Superior temporal gyrus (tissue), 1 donor: ENCODE measurements at regions not wholly inside any gene's neighbourhood (a gene's known extent, or its start where the extent isn't known, plus 50 kb on each side); places are given as distances from the start of the nearest gene placed in this dataset.

Experiments
- DNase-seq: peaks from one replicate; pipeline ENCODE4 v3.0.0-alpha.2; 2016; ENCODE audit errors: extremely low spot score

DNA sequence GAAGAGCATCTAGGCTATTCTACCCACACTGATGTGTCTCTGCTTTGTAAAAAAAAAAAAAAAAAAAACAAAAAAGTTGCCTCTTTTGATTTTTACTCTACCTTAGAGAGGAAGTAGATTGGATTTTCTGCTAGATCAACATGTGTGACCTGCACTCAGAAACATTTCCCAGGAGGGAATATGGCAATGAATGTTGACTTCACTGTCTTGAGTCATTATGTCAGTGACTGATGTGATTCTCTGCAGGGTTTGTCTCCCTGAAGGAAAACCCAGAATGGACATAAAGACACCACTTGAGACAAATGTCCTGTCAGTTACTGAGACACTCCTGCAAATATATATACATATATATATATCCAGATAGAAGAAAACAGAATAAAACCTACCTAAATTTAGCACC is 370.3 kb downstream of the BMPER start:
- no peak for DNase-seq

DNA sequence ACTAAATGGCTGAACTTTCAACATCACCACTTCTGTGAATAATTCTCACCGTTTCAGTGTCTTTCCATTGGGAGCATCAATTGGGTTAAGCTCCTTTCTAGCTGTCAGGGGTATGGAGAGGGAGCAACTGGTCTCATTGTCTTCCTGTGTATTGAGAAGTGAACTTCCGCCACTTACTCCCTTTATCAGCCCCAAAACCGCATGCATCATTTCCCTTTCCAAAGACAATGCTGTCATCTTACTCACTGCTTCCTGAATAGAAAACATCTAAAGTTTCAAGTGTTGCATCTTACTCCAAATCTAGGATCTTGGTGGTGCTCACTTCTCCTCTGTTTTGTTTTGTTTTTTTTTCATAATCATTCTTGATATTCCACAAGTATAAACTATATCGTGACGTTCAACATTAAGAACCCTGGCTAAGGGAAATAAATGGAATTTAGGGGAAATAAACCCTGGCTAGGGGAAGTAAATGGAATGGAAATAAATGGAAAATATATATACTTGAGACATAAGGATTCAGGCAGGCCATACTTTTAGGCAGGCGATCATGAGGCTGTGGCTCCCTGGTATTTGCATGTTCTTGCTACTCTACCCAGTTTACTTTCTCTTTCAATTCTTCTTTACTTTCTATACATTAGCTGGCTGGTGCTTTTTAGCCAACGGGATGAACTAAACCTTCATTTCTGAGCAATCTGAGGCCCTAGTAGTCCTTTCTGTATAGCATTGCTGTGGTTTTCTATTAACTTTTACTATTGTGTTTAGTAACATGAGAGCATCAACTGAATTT is 371.9 kb downstream of the BMPER start:
- DNase-seq = no peak

DNA sequence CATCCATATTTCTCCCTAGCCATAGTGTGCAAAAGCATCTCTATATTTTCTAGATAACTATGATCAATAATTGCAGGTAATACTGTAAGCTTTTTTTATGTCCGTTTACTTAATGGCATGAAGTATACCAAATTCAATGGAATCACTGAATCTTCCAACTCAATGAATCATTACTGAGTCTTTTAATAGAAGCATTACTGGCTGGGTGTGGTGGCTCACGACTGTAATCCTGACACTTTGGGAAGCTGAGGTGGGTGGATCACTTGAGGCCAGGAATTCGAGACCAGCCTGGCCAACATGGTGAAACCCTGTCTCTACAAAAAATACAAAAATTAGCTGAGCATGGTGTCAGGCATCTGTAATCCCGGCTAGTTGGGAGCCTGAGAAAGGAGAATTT is 372.5 kb downstream of the BMPER start:
- DNase-seq = no peak

DNA sequence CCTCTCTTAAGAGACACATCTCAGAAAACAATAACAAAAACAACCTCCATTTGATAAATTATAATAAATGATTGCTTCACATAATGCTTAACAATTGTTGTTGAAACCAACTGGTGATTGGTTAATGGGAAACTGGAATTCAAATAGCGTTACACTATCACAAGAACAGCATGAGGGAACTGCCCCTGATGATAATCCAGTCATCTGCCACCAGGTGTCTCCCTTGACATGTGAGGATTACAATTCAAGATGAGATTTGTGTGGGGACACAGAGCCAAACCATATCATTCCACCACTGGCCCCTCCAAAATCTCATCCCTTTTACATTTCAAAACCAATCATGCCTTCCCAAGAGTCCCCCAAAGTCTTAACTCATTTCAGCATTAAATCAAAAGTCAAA is 375.9 kb downstream of the BMPER start:
- no peak for DNase-seq

DNA sequence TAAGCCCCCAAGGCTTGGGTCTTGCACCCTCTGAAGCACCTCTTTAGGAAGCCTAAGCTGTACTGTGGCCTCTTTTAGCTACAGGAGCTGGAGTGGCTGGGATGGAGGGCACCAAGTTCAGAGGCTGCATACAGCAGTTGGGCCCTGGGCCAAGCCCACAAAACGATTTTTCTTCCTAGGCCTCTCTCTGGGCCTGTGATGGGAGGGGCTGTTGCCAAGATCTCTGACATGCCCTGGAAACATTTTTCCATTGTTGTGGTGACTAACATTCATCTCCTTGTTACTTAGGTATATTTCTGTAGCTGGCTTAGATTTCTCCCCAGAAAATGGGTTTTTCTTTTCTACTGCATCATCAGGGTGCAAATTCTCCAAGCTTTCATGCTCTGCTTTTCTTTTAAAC is 375.7 kb upstream of the NPSR1 start:
- DNase-seq = no peak

DNA sequence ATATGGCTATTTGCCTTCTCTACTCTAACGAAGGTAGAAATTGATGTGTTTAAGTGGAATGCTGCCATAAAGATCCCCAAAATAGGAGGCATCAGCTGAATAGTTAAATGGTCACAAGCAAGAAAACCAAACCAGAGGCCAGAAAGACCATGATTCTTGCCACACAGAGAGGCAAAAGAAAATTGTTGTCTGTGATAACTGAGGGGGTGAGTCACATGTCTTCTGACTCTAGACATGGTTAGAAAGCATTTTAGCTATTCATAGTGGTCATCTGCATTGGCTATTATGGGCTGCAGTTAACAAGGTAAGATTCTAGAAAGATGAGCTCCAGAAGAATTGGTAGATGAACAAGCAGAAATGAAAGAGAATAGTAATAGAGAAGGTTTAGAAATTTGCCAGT is 361.4 kb upstream of the NPSR1 start:
- no peak for DNase-seq

DNA sequence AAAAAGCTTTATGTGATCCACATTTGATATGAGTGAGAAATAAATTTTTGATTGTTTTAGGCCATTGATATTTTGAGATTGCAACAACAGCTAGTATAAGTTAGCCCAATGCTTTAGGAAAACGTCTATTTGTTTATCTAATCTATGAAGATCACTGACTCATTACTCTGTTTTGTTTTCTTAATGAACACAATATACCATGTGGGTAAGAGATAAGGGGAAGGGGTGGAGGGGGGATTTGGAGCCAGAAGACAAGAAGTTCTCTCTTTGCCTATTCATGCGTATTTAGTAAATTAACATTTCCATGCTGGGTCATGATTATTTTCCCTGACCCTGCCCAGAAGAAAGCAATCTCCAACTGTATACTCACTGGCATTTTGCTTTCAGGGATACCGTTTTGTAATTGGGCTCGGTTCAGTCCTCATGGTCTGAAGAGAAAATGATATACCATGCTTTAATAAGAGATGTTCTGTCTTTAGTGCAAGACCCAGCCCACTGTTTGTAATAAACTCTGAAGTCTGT is 359.5 kb upstream of the NPSR1 start:
- DNase-seq = no peak

DNA sequence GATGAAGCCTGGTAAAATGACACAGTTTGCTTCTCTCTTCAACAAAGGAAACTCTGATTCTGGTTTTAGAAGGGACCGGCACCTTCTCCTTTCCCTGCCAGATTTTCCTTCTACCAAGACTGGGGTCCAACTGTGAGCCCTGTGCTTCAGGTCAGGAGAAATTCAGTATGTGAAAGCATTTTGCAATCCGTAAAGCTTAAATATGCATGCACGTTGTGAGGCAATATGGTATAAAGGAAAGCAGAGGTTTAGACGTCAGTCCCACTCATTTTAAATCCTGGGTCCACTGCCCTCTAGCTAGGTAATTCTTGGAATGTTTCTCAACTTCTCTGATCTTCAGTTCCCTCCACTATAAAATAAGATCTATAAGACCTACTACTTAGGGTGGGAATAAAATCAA is 359.0 kb upstream of the NPSR1 start:
- DNase-seq = no peak

DNA sequence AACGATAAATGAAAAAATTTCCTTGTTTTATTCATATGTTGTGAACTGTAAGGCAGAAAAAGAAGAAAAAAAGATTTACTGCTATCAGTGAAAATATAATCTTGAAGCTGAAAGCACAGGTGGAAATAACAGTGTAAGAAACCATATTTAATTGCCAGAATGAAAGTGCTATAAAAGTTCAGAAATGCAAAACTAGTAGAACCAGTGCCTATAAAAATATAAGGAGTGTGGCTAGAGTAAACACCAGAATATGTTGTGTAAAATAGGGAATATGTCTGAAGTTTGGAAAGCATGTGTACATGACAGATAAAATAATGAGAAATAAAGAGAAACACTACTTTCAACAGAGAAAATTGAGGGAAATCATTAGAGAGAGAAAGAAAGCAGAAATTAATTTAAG is 350.5 kb upstream of the NPSR1 start:
- no peak for DNase-seq

DNA sequence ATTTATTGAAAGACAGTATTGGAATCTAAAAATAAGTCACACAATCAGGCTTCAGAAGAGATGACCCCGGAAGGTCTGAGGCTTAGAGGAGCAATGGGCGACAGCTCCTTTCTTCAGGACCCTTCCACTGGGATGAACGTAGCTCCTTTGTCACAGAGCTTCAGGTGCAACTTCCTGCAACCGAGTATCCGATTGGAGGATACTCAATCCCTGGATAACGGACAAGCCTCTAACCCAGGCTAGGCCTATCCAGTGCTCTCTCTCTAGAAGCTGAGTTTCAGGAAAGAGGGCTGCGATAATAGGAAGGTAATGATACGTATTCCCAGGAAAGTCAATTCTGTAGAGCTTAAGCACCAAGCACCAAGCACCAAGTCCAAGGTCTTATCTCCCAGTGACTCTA is 349.4 kb upstream of the NPSR1 start:
- DNase-seq = no peak

DNA sequence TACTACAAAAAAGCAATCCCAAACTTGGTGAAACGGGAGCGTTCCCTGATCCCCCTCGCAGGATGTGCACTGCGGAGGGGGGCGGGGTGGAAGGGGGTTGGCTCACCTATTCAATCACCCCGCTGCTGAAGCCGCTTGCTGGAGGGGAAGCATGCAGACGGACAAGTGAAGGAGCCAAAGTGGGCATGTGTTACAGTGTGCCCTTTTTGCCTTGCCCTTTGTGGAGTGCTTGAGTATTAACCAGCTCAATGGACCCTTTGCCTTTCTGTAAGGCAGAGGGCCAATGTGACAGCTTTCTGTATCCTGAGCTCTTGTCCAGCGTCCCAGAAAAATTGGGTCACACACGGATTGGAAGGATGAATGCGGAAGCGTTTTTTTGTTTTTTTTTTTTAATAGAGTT is 348.9 kb upstream of the NPSR1 start:
- no peak for DNase-seq

DNA sequence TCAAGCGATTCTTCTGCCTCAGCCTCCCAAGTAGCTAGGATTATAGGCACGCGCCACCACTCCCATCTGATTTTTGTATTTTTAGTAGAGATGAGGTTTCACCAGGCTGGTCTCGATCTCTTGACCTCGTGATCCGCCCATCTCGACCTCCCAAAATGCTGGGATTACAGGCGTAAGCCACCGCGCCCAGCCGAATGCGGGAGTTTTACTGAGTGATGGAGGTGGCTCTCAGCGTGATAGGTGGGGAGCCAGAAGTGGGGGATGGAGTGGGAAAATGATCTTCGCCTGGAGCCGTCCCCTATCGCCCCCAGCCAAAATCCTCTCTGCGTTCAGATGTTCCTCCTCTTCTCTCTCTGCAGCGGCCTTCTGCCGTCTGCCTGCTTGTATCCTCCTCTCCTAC is 348.4 kb upstream of the NPSR1 start:
- no peak for DNase-seq

DNA sequence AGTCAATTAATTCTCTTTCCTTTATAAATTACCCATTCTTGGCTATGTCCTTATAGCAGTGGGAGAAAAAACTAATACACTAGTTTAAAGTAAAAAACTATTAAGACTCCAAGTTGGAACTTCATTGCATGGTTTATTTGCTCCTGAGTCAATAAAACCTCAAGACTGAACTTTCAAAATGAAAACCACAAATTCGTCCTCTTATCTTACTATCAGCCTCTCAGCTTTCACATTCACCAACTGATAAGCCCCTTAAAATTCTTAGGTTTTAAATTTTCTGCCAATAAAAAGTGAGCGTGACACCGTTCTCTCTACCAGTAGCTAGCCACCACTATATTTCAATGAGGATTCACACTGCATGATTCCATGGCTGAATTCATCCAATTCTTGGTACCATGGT is 346.4 kb upstream of the NPSR1 start:
- no peak for DNase-seq

DNA sequence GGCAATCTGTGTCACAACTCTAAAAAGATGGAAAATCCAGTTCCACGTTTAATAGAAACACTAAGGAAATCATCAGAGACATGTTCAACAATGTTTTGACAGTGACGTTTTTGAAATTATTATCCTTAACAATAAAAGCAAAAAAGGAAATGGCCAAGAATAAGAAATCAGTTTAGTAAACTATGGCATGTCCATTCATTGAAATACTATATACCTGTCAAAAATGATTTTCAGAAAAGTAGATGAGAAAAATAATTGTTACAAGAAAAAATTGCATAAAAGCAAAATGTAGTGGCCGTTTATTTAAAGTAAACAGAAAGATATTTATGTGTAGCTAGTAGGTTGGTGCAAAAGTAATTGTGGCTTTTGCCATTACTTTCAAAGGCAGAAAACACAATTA is 345.4 kb upstream of the NPSR1 start:
- DNase-seq = no peak

DNA sequence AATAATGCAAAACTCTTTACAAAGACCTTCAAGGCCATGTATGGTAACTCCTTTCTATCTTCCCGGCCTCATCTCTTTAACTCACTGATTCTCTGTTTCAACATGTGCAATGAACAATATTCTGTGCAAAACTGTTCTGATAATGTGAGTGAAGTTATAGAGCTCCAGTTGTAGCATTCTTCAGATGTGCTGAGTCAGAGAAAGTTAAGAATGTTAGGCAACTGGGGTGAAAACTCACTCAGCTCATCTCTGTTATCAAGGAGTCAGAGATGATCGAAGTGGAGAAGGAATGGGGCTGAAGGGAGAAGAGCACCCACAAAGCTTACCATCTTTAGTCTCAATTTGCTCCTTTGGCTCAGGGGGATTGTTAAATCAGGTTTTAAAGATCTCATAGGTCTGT is 344.7 kb upstream of the NPSR1 start:
- DNase-seq = no peak

DNA sequence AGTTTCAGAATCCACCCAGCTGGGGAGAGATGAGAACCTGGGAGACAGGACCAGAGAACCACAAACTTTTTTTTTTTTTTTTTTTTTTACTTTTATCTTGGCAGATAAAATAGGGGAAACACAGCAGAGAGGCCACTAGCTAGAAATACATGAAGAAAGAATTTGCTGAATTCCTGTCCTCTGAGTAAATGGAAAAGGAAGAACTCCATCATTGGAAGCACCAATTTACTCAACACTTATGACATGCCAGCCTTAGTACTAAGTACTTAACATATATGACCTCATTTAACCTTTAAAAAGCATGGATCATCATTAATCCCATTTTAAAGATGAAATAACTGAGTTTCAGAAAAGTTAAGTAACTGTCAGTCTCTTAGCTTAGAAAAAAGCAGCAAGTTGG is 343.0 kb upstream of the NPSR1 start:
- no peak for DNase-seq

DNA sequence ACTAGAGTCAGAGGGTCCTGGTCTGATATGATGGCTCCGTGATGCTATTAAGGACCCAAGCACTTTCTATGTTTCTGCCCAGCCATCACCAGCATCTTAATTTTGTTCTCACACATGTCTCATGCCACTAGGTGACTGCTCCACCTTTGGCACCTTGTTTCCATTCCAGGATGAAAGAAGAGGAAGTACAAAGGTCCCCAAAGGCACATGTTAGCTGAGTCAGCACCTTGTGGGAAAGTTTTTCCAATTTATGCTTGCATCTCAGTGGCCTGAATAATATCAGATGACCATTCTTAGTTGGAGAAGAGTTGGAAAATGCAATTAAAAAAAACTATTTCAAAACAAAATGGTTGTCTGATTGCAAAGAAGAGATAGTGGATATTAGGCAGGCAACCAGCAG is 341.0 kb upstream of the NPSR1 start:
- no peak for DNase-seq

DNA sequence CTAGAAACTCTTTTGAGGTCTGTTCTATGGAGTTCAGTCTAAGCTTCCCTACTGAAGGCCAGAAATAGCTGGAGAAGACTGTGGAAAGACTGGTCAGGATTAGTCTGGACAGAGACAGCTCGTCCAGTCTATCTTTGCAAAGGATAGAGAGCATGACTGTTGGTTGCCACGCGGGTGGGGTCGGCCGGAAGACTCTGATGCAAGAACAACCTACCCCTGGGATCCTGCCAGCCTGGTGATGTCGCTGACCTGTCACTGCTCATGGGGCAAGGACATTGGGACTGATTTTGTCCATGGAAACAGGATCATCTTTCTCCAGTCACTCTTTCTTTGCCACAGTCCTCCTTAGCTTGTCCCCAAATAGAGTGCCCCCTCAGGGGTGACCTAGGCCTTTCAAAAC is 337.6 kb upstream of the NPSR1 start:
- no peak for DNase-seq

DNA sequence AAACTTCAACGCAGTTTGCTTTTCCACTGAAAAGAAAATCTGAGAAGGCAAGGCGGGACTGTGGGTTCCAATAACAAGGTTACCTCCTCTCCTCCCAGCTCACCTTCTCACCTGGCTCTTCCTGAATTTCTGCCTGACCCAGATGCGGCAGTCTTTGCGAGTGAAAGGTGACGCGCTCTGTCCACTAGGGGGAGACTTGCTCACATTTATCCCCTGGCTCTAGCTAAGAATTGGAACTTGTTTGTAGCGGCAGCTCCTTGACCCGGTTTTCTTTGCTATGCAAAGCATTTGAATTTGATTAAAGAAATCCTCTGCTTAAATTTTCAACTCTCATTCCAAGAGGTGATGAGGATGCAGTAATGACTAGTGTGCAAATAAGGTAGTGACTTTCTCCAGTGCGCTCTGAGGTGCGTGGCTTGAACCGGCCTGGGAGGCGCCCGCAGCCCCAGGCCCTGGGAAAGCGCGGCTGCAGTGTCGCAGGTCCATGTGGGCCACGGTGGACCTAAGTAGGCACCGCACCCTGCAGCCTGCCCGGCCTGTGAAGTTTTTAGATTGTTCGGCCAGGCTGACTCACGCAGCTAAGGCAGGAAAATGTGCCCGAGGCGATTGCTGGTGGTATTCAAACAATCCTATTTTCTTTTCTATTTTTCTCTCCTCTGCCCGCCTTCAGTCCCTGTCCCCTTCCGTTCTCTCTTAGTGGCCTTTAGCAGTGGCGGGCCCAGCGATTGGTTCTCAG is 336.9 kb upstream of the NPSR1 start:
- peak; percentile 83 for DNase-seq

DNA sequence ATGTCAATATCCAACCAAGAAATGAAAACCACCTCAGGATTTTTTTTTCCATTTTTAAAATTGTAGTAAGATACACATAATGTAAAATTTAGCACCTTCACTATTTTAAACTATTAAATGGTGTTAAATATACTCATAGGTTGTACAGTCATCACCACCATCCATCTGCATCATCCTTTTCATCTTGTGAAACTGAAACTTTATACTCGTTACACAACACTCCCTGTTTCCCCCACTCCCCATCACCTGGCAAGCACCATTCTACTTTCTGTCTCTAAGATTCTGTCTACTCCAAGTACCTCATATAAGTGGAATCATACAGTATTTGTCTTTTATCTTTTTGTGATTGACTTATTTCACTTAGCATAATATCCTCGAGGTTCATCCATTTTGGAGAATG is 335.2 kb upstream of the NPSR1 start:
- no peak for DNase-seq

DNA sequence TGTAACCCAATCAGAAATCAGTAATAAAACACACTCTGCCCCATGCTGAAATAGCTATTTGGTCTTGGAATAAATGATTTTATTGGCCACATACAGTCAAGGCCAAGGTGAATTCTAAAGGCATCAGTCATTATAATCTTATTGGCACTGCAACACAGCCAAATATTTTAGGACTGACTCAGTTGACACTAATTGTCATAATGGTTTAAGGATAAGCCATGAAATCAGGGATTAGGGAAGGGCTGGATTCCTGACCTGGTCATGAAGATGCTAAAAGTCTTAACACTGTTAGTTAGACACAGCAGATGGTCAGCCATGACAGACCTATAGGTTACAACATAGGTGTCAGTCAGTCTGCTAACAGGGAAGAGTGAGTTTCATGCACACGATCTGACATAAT is 330.3 kb upstream of the NPSR1 start:
- no peak for DNase-seq

DNA sequence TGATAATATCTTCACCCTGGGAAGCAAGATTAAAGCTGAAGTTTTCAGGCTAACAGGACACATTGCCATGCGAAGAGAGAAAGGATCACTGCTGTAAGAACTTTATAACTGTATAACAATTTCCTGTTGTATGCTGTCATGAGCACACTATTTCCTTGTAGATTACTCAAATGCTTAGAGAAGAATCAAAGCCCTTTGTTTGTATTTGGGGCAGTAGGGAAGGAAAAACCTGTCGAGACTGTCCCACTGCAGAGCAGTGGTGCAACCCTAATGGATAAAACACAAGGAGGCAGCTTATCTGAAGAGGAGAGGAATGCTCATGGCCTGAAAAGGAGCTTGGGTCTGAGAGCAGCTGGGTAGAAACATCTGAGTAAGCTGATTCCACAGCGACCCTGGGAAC is 327.7 kb upstream of the NPSR1 start:
- DNase-seq = no peak

DNA sequence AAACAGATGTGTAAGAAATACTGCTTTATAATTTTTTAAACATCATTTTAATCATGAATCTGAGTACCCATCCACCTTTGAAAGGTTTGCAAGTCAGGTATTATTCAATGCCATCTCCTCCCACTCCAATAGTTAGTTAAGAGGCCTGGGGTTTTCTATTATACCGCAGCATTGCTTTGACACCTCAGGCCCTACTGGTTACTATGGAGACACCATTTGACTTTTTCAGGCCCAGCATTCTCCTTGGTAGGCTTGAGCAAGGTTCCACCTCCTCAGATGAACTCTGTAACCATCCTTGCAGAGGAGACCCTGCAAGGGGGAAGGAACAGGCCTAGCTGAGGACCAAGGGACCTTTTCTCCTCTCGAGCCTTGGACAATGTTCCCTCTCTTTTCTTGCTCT is 326.9 kb upstream of the NPSR1 start:
- no peak for DNase-seq
